Activated T-helper 1 cell treated with anti-CD3 and anti-CD28 coated beads, Interleukin-12 subunit alpha, Interleukin-12 subunit beta, Interleukin-2, Interleukin-4 antibody, amounts not matched to agents 30 ng/mL and 10 ng/mL and 1 ng/mL, durations not matched to agents 14 hours and 24 hours and 36 hours (primary cell): ENCODE measurements at regions not wholly inside any gene's neighbourhood (a gene's known extent, or its start where the extent isn't known, plus 50 kb on each side); places are given as distances from the start of the nearest gene placed in this dataset.

Experiments used
- DNase-seq: peaks from one replicate; pipeline ENCODE4 v3.0.0; 2021; ENCODE audit warnings: low spot score
- H3K27ac Mint-ChIP-seq: one replicate; pipeline ENCODE4 v1.8.0; 2021; ENCODE audit warnings: mild to moderate bottlenecking, mixed read lengths
- H3K27me3 Mint-ChIP-seq: one replicate; pipeline ENCODE4 v1.8.0; 2022; ENCODE audit warnings: mild to moderate bottlenecking, moderate library complexity, mixed read lengths; ENCODE audit not compliant: insufficient read depth
- H3K36me3 Mint-ChIP-seq: one replicate; pipeline ENCODE4 v1.8.0; 2021; ENCODE audit warnings: low read depth, mixed read lengths
- H3K4me1 Mint-ChIP-seq: one replicate; pipeline ENCODE4 v1.8.0; 2021; ENCODE audit warnings: low read depth, mixed read lengths
- H3K4me3 Mint-ChIP-seq: one replicate; pipeline ENCODE4 v1.8.0; 2021; ENCODE audit warnings: mild to moderate bottlenecking, moderate library complexity, mixed read lengths
- H3K9me3 Mint-ChIP-seq: one replicate; pipeline ENCODE4 v1.8.0; 2021; ENCODE audit warnings: mixed read lengths
- intact Hi-C: fragments of 100-400 bp; cut with micrococcal nuclease; formaldehyde crosslinking; loops from one replicate; pipeline ENCODE4 v1.15.1; 2024

DNA sequence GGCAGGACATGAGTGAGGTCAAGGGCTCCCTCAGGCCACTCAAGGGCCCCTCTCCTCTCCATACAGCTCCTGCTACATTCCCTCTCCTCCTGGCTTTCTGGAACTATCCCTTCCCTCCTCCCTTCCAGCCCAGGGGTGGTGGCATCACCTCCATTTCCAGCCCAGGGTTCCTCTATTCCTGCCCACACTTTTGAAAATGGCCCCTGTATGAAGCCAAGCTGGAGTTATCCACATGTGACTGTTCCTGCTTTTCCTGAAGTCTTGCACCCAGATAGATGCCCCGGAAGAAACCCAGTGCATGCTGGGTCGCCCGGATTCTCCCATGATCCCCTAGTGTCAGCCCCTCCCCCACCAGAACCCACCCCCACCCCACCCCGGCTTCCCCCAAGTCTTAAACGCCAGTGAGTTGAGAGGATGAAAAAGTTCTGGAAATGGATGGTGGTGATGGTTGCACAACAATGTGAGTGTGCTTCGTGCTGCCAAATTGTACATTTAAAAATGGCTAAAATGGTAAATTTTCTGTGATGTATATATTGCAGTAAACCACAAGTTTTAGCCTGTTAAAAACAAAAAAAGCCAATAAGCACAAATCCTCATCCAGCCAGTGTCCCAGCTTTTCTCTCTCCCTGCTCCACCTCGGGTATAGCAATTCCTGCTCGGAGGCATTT, 136.9 kb downstream of the SCARB1 start:
- Mint-ChIP-seq H3K4me3 (no peak overlapping the region), H3K4me1 (no peaks in the 10 kb centered on the region), H3K27me3 (peaks cover 13% of the 10 kb centered on the region), H3K36me3 (no peaks in the 10 kb centered on the region), H3K27ac (no peak overlapping the region), H3K9me3 (no peaks in the 10 kb centered on the region)
- no peak for DNase-seq
- intact Hi-C loops = no loop called here

DNA sequence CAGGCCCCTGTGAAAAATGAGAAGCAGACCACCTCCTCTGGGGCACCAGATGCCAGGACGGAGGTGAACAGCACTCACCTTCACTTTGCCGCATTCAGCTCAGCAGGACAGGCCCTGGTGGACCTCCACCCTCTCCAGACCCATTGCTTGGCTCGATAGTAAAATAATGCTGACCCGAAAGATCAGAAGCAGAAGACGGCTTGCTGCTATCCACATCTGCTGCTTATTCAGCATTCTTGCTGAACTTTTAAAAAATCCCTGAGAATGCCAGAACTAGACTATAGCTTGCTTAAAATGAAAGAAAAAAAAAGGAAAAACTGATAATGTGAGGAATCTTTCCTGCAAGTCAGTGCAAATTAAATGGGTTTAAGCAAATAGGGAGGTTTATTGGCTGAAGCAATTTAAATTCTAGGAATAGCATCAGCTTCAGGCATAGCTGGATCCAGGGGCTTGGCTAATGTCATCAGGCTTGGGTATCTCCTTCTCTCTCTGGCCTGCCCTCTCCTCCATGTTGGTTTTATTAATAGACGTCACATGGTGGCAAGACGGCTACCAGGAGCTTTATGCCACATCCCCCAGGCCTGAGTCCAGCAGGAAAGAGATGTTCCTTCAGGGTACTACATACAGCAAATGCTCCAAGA, 137.9 kb downstream of the SCARB1 start:
- H3K27ac Mint-ChIP-seq = no peak overlapping the region
- H3K4me1 Mint-ChIP-seq = no peaks in the 10 kb centered on the region
- no peak overlapping the region for H3K4me3 Mint-ChIP-seq
- no peaks in the 10 kb centered on the region for H3K9me3 Mint-ChIP-seq
- peaks cover 15% of the 10 kb centered on the region for H3K27me3 Mint-ChIP-seq
- intact Hi-C loops = no loop called here
- no peaks in the 10 kb centered on the region for H3K36me3 Mint-ChIP-seq
- no peak for DNase-seq

DNA sequence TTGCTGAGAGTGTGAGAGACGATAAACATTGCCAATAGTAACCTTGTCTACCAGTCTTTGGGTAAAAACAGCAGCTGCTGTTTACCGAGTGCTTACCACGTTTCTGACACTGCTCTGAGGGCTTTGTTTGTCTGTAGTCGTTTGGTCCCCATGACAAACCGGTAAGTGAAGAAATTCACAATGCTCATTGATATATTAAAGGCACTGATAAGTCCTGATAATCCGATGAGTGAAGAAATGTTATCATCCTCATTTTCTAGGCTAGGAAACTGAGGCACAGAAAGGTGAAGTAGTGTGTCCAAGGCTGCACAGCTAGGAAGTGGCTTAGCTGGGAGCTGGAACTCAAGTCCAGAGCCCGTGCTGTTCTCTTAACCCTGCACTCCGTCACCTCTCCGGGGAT, 138.6 kb downstream of the SCARB1 start:
- H3K4me1 Mint-ChIP-seq = no peaks in the 10 kb centered on the region
- intact Hi-C loops = no loop called here
- H3K9me3 Mint-ChIP-seq = no peaks in the 10 kb centered on the region
- peaks cover 15% of the 10 kb centered on the region for H3K27me3 Mint-ChIP-seq
- no peak overlapping the region for H3K4me3 Mint-ChIP-seq
- no peaks in the 10 kb centered on the region for H3K36me3 Mint-ChIP-seq
- no peak for DNase-seq
- no peak overlapping the region for H3K27ac Mint-ChIP-seq

DNA sequence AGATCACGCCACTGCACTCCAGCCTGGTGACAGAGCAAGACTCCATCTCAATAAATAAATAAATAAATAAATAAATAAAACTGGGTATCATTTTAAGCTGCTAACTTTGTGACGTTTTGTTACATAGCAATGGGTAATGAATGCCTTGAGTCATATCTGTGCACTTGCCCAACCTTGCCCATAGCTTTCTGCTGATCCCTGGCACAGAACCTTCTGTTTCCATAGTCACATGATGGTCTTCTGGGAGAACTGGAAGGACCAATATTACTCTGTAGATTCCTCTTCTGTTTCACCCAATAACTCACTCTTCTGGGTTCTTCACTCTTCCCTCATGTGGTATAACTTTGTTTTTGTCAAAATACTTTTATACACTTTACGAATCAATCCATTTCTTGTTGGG, 140.8 kb downstream of the SCARB1 start:
- Mint-ChIP-seq H3K27ac (no peak overlapping the region), H3K36me3 (no peaks in the 10 kb centered on the region), H3K4me3 (no peak overlapping the region)

DNA sequence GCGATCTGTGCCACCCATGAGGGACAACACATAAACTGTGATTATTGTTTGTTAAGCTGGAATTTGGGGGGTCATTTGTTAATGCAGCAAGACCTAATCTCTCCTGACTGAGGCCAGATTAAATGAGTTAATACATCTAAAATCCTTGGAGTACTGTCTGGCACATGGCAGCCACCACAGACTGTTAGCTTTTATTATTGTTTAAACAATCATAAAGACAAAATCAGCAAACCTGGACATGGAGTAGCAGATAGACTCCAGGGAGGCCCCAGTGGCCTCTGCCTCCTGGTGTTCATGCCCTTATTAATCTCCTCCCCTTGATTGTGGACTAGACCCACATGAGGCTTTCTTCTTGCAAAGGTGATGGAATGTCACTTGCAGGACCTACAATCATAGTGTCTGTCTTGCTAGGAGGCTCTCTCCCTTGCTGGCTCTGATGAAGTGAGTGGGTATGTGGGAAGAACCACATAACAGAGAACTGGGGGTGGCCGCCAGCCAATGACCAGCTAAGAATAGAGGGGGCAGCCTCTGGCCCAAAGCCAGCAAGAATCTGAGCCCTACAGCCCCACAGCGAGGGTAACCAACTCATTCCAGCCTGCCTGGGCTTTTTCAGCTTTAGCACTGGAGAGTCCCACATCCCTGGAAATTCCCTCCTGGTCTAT, 142.0 kb downstream of the SCARB1 start:
- Mint-ChIP-seq H3K4me1 (no peaks in the 10 kb centered on the region), H3K4me3 (no peak overlapping the region), H3K27me3 (peaks cover 24% of the 10 kb centered on the region), H3K9me3 (no peaks in the 10 kb centered on the region), H3K27ac (no peak overlapping the region), H3K36me3 (no peaks in the 10 kb centered on the region)
- intact Hi-C loops = no loop called here
- no peak for DNase-seq

More for the DNA sequence above, 140.8 kb downstream of the SCARB1 start:
- Mint-ChIP-seq H3K9me3 (no peaks in the 10 kb centered on the region), H3K4me1 (no peaks in the 10 kb centered on the region), H3K27me3 (peaks cover 26% of the 10 kb centered on the region)
- intact Hi-C loops = no loop called here
- no peak for DNase-seq

DNA sequence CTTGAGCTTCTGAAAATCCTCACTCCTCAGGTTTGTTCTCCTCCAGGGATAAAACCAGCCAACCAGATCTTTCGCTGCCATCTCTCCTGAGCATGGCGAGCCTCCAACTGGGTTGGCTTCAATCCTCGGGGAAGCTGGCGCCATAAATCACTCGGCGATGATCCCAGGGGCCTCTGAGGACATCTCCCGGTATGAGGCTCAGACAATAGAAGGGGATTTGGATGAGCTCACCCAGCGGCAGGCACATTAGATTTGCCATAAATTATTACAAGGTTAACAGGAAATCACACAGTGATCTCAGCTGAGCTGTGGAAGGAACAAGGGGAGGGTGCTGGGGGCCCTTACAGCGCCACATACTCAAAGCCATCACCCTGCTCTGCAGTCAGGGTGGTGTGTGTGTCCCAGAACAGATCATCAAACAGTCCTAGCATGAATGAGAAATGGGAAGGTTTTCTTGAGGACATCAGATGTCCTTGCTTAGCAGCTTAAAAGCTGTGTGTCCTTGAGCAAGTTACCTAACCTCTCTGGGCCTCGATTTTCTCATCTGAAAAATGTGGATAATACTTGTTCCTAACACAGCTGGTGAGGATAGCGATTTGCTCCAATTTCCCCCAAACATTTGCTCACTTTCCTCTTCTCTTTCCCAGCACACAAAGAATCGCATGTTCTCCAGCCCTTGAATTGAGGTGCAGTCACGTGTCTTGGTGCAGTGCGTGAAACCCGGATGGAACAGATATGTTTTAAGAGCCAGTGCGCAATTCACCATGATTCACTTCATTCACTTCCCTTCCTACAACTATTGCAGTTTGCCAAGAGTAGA, 142.8 kb downstream of the SCARB1 start:
- intact Hi-C loops = no loop called here
- Mint-ChIP-seq H3K27me3 (peaks cover 25% of the 10 kb centered on the region), H3K9me3 (no peaks in the 10 kb centered on the region), H3K36me3 (no peaks in the 10 kb centered on the region), H3K27ac (no peak overlapping the region), H3K4me1 (peaks cover under 1% of the 10 kb centered on the region), H3K4me3 (no peak overlapping the region)
- no peak for DNase-seq

DNA sequence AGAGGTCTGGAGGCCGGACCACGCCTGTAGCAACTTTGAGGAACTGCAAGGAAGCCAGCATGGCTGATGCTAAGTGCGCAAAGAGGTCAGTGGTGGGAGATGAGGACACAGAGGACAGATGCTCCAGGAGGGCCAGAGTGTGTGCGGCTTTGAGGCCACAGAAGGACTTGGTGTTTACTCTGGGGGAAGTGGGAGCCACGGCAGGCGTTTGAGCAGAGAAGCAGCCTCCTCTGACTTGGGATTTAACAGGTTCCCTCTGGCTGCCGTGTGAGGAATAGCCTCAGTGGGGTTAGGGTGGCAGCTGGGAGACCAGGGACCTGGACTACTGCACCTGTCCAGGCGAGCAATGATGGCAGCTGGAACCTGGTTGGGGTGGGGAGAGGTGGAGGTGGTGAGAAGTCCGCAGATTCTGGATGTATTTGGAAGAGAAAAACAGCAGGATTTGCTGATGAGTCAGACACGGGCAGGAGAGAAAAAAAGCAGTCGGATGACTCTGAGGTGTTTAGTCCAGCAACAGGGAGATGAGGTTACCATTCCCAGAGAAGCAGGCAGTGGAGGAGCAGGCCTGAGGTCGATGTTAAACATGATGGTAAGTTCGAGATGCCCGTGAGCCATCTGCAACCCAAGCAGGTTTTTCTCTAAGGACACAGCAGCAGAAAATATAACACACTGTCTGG, 143.5 kb downstream of the SCARB1 start:
- intact Hi-C loops = no loop called here
- Mint-ChIP-seq H3K9me3 (no peaks in the 10 kb centered on the region), H3K27ac (no peak overlapping the region), H3K36me3 (no peaks in the 10 kb centered on the region), H3K4me1 (peaks cover 5% of the 10 kb centered on the region), H3K4me3 (no peak overlapping the region), H3K27me3 (peaks cover 29% of the 10 kb centered on the region)
- DNase-seq = no peak

DNA sequence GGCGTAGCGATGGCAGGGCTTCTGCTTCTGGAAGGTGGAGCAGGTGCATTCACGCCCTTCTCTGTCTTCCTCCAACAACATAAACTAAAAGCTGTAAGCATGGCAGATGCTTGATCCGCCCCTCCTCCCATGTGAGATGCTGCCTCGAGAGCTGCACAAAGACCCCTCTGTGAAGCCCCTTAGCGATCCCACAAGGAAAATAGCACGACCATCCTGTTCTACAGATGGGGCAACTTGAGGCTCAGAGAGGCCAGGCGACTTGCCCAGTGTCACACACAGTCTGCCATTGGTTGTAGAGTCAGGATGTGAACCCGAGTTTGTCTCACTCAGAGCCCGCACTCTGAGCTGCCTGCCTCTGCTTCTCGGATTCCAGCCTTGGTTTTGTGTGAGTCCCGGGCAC, 144.4 kb downstream of the SCARB1 start:
- Mint-ChIP-seq H3K4me3 (no peak overlapping the region), H3K27me3 (peaks cover 31% of the 10 kb centered on the region), H3K9me3 (no peaks in the 10 kb centered on the region), H3K27ac (no peak overlapping the region), H3K4me1 (peaks cover 9% of the 10 kb centered on the region), H3K36me3 (no peaks in the 10 kb centered on the region)
- intact Hi-C loops = no loop called here
- no peak for DNase-seq

DNA sequence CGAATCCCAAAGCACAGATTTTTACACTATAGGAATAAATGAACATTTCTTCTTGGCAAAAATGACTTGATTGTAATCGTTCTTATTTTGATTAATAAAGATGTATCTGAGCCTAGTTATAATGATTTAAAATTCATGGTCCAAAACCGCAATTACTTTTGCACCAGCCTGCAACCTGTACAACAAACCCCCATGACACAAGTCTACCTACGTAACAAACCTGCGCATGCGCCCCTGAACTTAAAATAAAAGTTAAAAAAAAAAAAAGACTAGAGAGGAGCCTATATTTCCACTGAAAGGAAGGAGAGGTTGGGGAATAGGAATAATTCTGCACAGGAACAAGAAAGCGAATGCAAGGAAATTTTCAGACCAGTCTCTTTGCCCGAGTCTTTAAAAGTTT, 145.2 kb downstream of the SCARB1 start:
- intact Hi-C loops = no loop called here
- H3K4me1 Mint-ChIP-seq = peaks cover 17% of the 10 kb centered on the region

DNA sequence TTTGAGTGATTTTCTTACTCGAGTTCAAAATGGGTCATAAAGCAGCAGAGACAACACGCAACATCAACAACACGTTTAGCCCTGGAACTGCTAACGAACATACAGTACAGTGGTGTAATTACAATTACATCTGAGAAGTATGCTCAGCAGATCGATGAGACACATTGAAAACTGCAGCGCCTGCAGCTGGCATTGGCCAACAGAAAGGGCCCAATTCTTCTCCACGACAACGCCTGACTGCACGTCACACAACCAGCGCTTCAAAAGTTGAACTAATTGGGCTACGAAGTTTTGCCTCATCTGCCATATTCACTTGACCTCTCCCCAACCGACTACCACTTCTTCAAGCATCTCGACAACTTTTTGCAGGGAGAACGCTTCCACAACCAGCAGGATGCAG, 145.6 kb downstream of the SCARB1 start:
- H3K27me3 Mint-ChIP-seq = peaks cover 34% of the 10 kb centered on the region
- no peak for DNase-seq

More for the DNA sequence above, 145.2 kb downstream of the SCARB1 start:
- Mint-ChIP-seq H3K27ac (no peak overlapping the region), H3K9me3 (no peaks in the 10 kb centered on the region), H3K27me3 (peaks cover 34% of the 10 kb centered on the region), H3K36me3 (peaks cover 1% of the 10 kb centered on the region), H3K4me3 (no peak overlapping the region)
- no peak for DNase-seq

DNA sequence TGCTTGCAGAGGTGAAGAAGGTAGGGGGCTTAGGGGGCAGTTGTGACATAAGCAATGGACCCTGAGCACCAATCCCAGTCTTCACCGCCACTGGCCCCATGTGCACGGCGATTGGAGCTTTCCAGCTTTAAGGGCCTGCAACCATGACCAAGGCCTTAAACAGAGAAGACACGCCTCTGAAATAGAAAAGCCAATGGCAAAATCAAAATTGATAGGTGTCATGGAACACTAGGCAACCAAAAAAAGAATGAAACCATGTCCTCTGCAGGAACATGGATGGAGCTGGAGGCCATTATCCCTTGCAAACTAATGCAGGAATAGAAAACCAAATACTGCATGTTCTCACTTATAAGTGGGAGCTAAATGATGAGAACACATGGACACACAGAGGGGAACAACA, 146.3 kb downstream of the SCARB1 start:
- intact Hi-C loops = no loop called here
- Mint-ChIP-seq H3K4me1 (peaks cover 24% of the 10 kb centered on the region), H3K9me3 (no peaks in the 10 kb centered on the region), H3K4me3 (no peak overlapping the region), H3K36me3 (peaks cover 1% of the 10 kb centered on the region), H3K27ac (no peak overlapping the region), H3K27me3 (peaks cover 33% of the 10 kb centered on the region)
- no peak for DNase-seq

More for the DNA sequence above, 145.6 kb downstream of the SCARB1 start:
- Mint-ChIP-seq H3K9me3 (no peaks in the 10 kb centered on the region), H3K36me3 (peaks cover 1% of the 10 kb centered on the region), H3K4me3 (no peak overlapping the region), H3K27ac (no peak overlapping the region), H3K4me1 (peaks cover 21% of the 10 kb centered on the region)
- intact Hi-C loops = no loop called here

DNA sequence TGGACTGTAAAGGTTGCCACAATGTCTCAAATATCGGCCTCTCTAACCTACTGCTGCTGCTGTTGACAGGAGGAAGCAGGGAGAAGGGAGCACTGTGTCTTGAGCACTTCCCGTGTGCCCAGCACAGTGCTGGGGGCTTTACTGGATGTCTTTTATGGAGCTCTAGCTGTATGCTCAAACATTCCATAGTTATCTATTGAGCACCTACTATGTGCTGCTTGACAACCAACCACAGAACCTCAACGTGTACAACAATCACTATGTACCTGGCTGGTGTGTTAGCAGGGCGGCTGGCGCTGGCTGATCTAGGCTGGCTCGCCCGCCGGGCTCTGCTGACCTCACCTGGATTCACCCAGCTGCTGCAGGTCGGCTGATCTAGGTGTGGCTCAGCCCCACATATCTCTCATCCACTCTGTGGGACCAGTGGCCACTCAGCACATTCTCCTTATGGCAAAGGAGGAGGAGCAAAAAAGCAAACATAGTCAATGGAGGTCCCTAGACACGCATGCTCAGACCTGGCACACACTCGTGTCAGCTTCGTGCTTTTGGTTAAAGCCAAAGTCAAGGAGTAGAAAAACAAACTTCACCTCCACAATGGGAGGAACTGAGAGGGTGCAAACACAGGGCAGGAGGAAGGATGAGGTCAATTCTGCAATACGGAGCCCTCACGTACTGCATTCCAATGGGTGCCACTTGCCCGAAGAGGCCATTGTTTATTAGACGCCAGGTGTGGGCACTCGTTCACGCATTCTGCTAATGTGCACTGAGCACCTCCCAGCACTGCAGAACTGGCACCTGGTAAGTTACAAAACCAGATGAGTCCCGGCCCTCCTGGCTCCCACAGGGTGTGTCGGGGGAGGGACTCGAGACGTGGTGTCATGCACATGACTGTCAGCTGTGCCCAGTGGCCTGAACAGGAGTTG, 147.2 kb downstream of the SCARB1 start:
- intact Hi-C loops = no loop called here
- Mint-ChIP-seq H3K4me3 (no peak overlapping the region), H3K27ac (no peak overlapping the region), H3K27me3 (peaks cover 35% of the 10 kb centered on the region), H3K4me1 (peaks cover 24% of the 10 kb centered on the region), H3K36me3 (peaks cover 1% of the 10 kb centered on the region), H3K9me3 (no peaks in the 10 kb centered on the region)
- no peak for DNase-seq
